ENCODE measurements at regions not wholly inside any gene's neighbourhood (a gene's known extent, or its start where the extent isn't known, plus 50 kb on each side); places are given as distances from the start of the nearest gene placed in this dataset.

DNA sequence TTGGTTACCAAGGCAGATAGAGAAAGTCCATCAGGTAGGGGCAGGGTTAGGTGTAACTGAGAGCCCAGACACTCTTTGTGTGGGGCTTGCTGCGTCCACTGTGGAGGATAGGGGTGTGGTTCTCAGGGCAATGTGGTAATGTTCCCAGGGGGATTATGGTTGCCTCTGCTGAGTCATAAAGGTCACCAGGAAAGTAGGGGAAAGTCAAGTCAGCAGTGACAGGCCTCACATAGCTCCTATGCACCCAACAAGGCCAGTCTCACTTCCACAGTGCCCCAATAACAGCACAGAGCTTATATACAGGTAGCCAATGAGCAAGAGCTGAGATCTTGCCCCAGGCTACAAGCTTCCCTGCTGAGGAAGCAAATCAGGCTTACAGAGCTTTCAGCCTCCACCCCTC, 1438.0 kb upstream of the ZEB2 start:
- Histone ChIP-seq H3K27me3 (ENCODE audit: control insufficient read depth, insufficient read depth, low read length) (no peaks in the 10 kb centered on the region), H2AFZ (no peak overlapping the region), H3K36me3 (ENCODE audit: control insufficient read depth, insufficient read depth, low read length) (no peaks in the 10 kb centered on the region), H3K9ac (no peak overlapping the region), H3K4me3 (ENCODE audit: low read depth, low read length) (no peak overlapping the region), H3K27ac (no peak overlapping the region), H3K79me2 (no peaks in the 10 kb centered on the region), H3K4me2 (ENCODE audit: low read length) (no peak overlapping the region), H3K9me3 (ENCODE audit: control insufficient read depth, low read length) (no peaks in the 10 kb centered on the region), H3K4me1 (no peaks in the 10 kb centered on the region)
- TF ChIP-seq, protein P1, sequence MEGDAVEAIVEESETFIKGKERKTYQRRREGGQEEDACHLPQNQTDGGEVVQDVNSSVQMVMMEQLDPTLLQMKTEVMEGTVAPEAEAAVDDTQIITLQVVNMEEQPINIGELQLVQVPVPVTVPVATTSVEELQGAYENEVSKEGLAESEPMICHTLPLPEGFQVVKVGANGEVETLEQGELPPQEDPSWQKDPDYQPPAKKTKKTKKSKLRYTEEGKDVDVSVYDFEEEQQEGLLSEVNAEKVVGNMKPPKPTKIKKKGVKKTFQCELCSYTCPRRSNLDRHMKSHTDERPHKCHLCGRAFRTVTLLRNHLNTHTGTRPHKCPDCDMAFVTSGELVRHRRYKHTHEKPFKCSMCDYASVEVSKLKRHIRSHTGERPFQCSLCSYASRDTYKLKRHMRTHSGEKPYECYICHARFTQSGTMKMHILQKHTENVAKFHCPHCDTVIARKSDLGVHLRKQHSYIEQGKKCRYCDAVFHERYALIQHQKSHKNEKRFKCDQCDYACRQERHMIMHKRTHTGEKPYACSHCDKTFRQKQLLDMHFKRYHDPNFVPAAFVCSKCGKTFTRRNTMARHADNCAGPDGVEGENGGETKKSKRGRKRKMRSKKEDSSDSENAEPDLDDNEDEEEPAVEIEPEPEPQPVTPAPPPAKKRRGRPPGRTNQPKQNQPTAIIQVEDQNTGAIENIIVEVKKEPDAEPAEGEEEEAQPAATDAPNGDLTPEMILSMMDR (IDR thresholded peaks at IDR 0.05) = no peak

DNA sequence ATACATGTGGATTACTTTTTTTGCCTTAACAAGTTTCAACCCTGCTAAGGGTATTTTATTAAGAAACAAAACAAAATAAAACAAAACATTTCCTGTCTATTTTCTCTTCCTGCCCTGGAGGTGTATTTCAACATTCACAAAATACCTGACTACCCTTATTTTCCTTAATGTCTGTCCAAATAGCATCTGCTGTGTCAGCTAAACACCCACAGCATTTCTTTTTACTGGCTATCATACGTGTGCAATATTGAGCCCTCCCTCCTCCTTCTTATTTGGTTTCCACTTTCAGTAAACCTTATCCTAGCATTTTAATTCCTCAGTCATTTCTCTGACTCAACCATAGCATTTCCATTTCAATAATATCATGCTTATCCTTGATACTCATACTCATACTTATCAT, 1420.0 kb upstream of the ZEB2 start:
- Histone ChIP-seq H2AFZ (peak overlapping the region; percentile 20), H3K9ac (no peak overlapping the region), H3K9me3 (ENCODE audit: control insufficient read depth, low read length) (peaks cover 2% of the 10 kb centered on the region), H3K4me2 (ENCODE audit: low read length) (peak overlapping the region; percentile 60), H3K27ac (peak overlapping the region; percentile 55), H3K4me1 (peaks cover 7% of the 10 kb centered on the region), H3K36me3 (ENCODE audit: control insufficient read depth, insufficient read depth, low read length) (no peaks in the 10 kb centered on the region), H3K79me2 (no peaks in the 10 kb centered on the region), H3K4me3 (ENCODE audit: low read depth, low read length) (peak overlapping the region; percentile 35), H3K27me3 (ENCODE audit: control insufficient read depth, insufficient read depth, low read length) (no peaks in the 10 kb centered on the region)
- TF ChIP-seq, protein P1 (IDR thresholded peaks at IDR 0.05) = no peak

DNA sequence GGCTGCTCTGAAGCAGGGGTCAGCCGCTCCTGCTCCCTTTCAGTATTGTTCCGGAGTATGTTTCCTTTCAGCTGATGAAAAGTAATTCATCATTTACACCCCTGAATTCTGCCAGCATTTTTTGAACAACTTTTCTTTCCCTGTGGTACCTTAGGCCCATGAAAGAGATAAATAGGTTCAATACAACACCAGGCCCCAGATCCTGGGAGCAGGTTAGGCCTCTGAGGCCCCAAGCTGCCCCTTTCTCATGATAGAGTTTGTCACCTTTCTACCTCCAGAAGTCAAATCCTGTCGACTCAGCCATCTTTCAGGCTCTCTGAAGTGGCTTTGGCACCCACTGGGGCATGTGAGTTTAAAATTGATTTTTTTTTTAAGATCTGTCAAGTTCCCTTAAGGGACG, 1415.1 kb upstream of the ZEB2 start:
- Histone ChIP-seq H3K36me3 (ENCODE audit: control insufficient read depth, insufficient read depth, low read length) (no peaks in the 10 kb centered on the region), H3K9ac (no peak overlapping the region), H3K27ac (no peak overlapping the region), H3K79me2 (no peaks in the 10 kb centered on the region), H3K4me1 (peaks cover 7% of the 10 kb centered on the region), H3K27me3 (ENCODE audit: control insufficient read depth, insufficient read depth, low read length) (no peaks in the 10 kb centered on the region), H2AFZ (peak overlapping the region; percentile 54), H3K4me2 (ENCODE audit: low read length) (no peak overlapping the region), H3K9me3 (ENCODE audit: control insufficient read depth, low read length) (no peaks in the 10 kb centered on the region), H3K4me3 (ENCODE audit: low read depth, low read length) (no peak overlapping the region)
- TF ChIP-seq, protein P1 (IDR thresholded peaks at IDR 0.05) = no peak

DNA sequence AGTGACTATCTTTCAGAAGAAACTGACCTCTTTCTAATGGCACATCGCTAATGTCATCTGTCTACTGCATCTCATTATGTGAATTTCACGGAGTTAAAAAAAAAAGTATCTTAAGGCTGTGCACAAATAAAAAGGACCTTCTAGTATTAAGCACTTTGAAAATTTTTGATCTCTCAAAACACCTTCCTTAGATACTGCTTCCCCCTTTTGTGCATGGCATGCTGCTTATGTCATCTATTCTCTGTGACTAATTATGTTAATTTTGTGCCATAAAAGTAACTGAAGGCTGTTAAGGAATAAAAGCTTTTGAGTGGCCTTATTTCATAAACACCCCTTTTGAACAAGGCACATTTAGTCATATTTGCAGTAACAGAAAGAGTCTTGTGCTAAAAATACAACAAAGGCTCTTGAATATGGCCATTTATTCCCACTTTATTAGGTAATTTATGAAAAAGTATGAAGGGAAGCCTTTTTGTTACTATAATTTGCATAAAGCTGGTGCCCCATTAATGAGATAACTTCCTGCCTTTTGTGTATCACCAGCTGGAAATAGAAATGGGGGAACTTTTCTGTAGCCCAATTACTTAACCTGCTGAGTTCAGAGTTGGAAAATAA, 1412.0 kb upstream of the ZEB2 start:
- no peaks in the 10 kb centered on the region for H3K36me3 ChIP-seq (ENCODE audit: control insufficient read depth, insufficient read depth, low read length)
- no peaks in the 10 kb centered on the region for H3K79me2 ChIP-seq
- no peak overlapping the region for H2AFZ ChIP-seq
- H3K27ac ChIP-seq = no peak overlapping the region
- H3K27me3 ChIP-seq (ENCODE audit: control insufficient read depth, insufficient read depth, low read length) = no peaks in the 10 kb centered on the region
- no peak overlapping the region for H3K4me2 ChIP-seq (ENCODE audit: low read length)
- H3K4me3 ChIP-seq (ENCODE audit: low read depth, low read length) = no peak overlapping the region
- TF ChIP-seq, protein P1 (IDR thresholded peaks at IDR 0.05) = no peak
- H3K4me1 ChIP-seq = no peaks in the 10 kb centered on the region
- no peaks in the 10 kb centered on the region for H3K9me3 ChIP-seq (ENCODE audit: control insufficient read depth, low read length)
- H3K9ac ChIP-seq = no peak overlapping the region

DNA sequence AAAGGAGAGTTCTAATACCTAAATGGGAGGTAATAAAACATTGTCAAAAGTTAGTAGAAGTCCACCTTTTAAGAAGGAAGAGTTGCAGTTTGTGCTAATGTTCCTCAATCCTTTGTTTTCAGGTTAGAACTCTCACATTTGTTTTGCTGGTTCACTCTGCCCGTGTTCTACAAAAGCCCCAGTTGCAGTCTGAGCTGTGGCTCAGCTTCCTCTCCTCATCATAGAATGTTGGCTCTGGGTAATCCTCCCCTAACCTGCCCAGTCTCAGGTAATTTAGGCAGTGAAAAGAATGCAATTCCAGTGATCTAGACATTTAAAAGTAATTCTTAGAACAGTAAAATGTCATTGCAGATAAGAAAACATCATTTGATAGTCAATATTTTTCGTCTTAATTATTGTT, 1410.4 kb upstream of the ZEB2 start:
- Histone ChIP-seq H3K36me3 (ENCODE audit: control insufficient read depth, insufficient read depth, low read length) (no peaks in the 10 kb centered on the region), H3K4me2 (ENCODE audit: low read length) (no peak overlapping the region), H3K9ac (no peak overlapping the region), H2AFZ (no peak overlapping the region), H3K4me1 (no peaks in the 10 kb centered on the region), H3K27me3 (ENCODE audit: control insufficient read depth, insufficient read depth, low read length) (no peaks in the 10 kb centered on the region), H3K79me2 (no peaks in the 10 kb centered on the region), H3K27ac (no peak overlapping the region), H3K9me3 (ENCODE audit: control insufficient read depth, low read length) (no peaks in the 10 kb centered on the region), H3K4me3 (ENCODE audit: low read depth, low read length) (no peak overlapping the region)
- TF ChIP-seq, protein P1 (IDR thresholded peaks at IDR 0.05) = no peak

Data from parathyroid adenoma (tissue), 2 donors.